Transverse colon (tissue), 4 donors: ENCODE measurements at regions not wholly inside any gene's neighbourhood (a gene's known extent, or its start where the extent isn't known, plus 50 kb on each side); places are given as distances from the start of the nearest gene placed in this dataset.

Source experiments
- DNase-seq: peaks from one replicate; pipeline ENCODE4 v3.0.0-alpha.2; 2019
- H3K27ac ChIP-seq, 4 donors: fragments of 200-600 bp; sonication (generic); 2 replicates each; pipeline ENCODE4 v1.5.1; 2016 to 2018; ENCODE audit warnings: inconsistent platforms in 4 of 4
- H3K27me3 ChIP-seq: fragments of 200-600 bp; sonication (generic); 2 replicates; pipeline ENCODE4 v1.5.1; 2017; ENCODE audit warnings: inconsistent platforms
- H3K36me3 ChIP-seq, 4 donors: fragments of 200-600 bp; sonication (generic); 2 replicates each; pipeline ENCODE4 v1.5.1; 2017 to 2019; ENCODE audit warnings: inconsistent platforms in 4 of 4
- H3K4me1 ChIP-seq, 4 donors: fragments of 200-600 bp; sonication (generic); 2 replicates each; pipeline ENCODE4 v1.5.1; 2017 to 2020; ENCODE audit warnings: inconsistent platforms in 4 of 4
- H3K4me3 ChIP-seq, 4 donors: fragments of 200-600 bp; sonication (generic); 1 replicate in 1 of 4; 2 replicates in 3 of 4; pipeline versions ENCODE4 v1.5.1 to v1.6.1; 2017 to 2019; ENCODE audit warnings: inconsistent platforms in 4 of 4
- H3K9me3 ChIP-seq, 2 donors: fragments of 200-600 bp; sonication (generic); 2 replicates each; pipeline ENCODE4 v1.5.1; 2017 to 2019; ENCODE audit warnings: inconsistent platforms in 2 of 2
- CTCF ChIP-seq, 5 experiments: fragments of 200-600 bp in 3 of 5; fragments of 450-650 bp in 2 of 5; sonication (generic) in 3 of 5; IDR thresholded peaks; 1 replicate in 2 of 5; 2 replicates in 3 of 5; pipeline ENCODE4 v1.5.1; 2016 to 2017; ENCODE audit warnings: antibody characterized with exemption in 5 of 5, inconsistent platforms in 3 of 5, mild to moderate bottlenecking in 2 of 5, moderate library complexity in 1 of 5
- EP300 ChIP-seq: sonication (generic); formaldehyde crosslinking; IDR thresholded peaks from one replicate; pipeline ENCODE4 v1.6.1; 2017; ENCODE audit warnings: antibody characterized with exemption, low read depth
- POLR2A ChIP-seq: fragments of 450-650 bp; IDR thresholded peaks from one replicate; pipeline ENCODE4 v1.6.1; 2016; ENCODE audit warnings: antibody characterized with exemption, mild to moderate bottlenecking, moderate library complexity
- POLR2AphosphoS5 ChIP-seq, 3 donors: sonication (generic); formaldehyde crosslinking; IDR thresholded peaks; one replicate each; pipeline ENCODE4 v1.6.1; 2016; ENCODE audit warnings: antibody characterized with exemption in 3 of 3
- WGBS, 2 donors: methylation state at CpG; one replicate each; pipeline ENCODE4 v1.1.5; 2018; ENCODE audit warnings: low coverage in 1 of 2; 5-methylcytosine and 5-hydroxymethylcytosine counted together
- in situ Hi-C, 4 donors: fragments of 200-750 bp; cut with MboI; loops; one replicate each; pipeline versions ENCODE4 v1.15.0 to v1.15.1; 2017; ENCODE audit warnings: low sequenced_read_pairs in 3 of 4, low pct_ligation_motif_present in 1 of 4, low pct_unique_long_range_greater_than_20kb in 1 of 4
- intact Hi-C: fragments of 100-400 bp; cut with DNase I; formaldehyde crosslinking; loops from one replicate; pipeline ENCODE4 v1.15.1; 2023; ENCODE audit warnings: low total_unique reads

- TF ChIP-seq POLR2A (no peak), POLR2AphosphoS5 (IDR thresholded peaks at IDR 0.05) (no peak)
- no peaks in the 10 kb centered on the region for H3K36me3 ChIP-seq
- H3K4me3 ChIP-seq: no peak overlapping the region
- in situ Hi-C loops: loop anchor here in 2 of 4 donors (10.0 to 25.0 kb wide), 2 partner anchors 226 to 228 kb away; no protein-coding TSS in a partner anchor
- intact Hi-C loops: no loop called here
- H3K4me1 ChIP-seq: no peaks in the 10 kb centered on the region
- H3K27me3 ChIP-seq: peaks cover 8% of the 10 kb centered on the region
- no peaks in the 10 kb centered on the region for H3K9me3 ChIP-seq
- 87% methylated on average over 3 to 12 of the region's 17 CpGs for WGBS, 2 donors
- no peak overlapping the region for H3K27ac ChIP-seq
- no peak for DNase-seq
Measured at GRCh38 chr11:8336356-8337129, 72.9 kb upstream of the LMO1 start.

- intact Hi-C loops (no loop called here), in situ Hi-C loops (loop anchor here in 2 of 4 donors (10.0 to 25.0 kb wide), 2 partner anchors 227 to 229 kb away; no protein-coding TSS in a partner anchor)
- Histone ChIP-seq H3K4me3 (no peak overlapping the region), H3K4me1 (no peaks in the 10 kb centered on the region), H3K9me3 (no peaks in the 10 kb centered on the region), H3K27me3 (peaks cover 8% of the 10 kb centered on the region), H3K36me3 (no peaks in the 10 kb centered on the region), H3K27ac (no peak overlapping the region)
- DNase-seq: no peak
- no peak for TF ChIP-seq CTCF (IDR thresholded peaks at IDR 0.05)
- WGBS, 2 donors: 76 to 89% methylated on average over 7 of the region's 7 CpGs
Measured at GRCh38 chr11:8335683-8336082, 72.0 kb upstream of the LMO1 start.

- Histone ChIP-seq H3K27ac (no peak overlapping the region), H3K4me3 (no peak overlapping the region), H3K4me1 (no peaks in the 10 kb centered on the region), H3K27me3 (peaks cover 8% of the 10 kb centered on the region), H3K36me3 (no peaks in the 10 kb centered on the region), H3K9me3 (no peaks in the 10 kb centered on the region)
- in situ Hi-C loops: loop anchor here in 2 of 4 donors (10.0 to 25.0 kb wide), 2 partner anchors 227 to 230 kb away; no protein-coding TSS in a partner anchor
- TF ChIP-seq EP300: no peak
- no peak for TF ChIP-seq CTCF (IDR thresholded peaks at IDR 0.05)
- no peak for TF ChIP-seq POLR2A
- no peak for TF ChIP-seq POLR2AphosphoS5 (IDR thresholded peaks at IDR 0.05)
- intact Hi-C loops: no loop called here
- DNase-seq: no peak
- 67 to 75% methylated on average over 1 to 6 of the region's 8 CpGs for WGBS, 2 donors
Measured at GRCh38 chr11:8335186-8335585, 71.5 kb upstream of the LMO1 start.

GRCh38 chr11:8333811-8334401, 70.2 kb upstream of the LMO1 start:
- TF ChIP-seq POLR2AphosphoS5 (IDR thresholded peaks at IDR 0.05) (no peak), EP300 (no peak), POLR2A (no peak), CTCF (IDR thresholded peaks at IDR 0.05) (no peak)
- Histone ChIP-seq H3K27ac (no peak overlapping the region), H3K9me3 (no peaks in the 10 kb centered on the region), H3K27me3 (no peaks in the 10 kb centered on the region), H3K4me1 (peaks cover 0 to 3% (median 0%) of the 10 kb centered on the region in 4 donors), H3K36me3 (no peaks in the 10 kb centered on the region), H3K4me3 (no peak overlapping the region)
- WGBS, 2 donors: 82 to 100% methylated on average over 2 to 7 of the region's 7 CpGs
- intact Hi-C loops (no loop called here), in situ Hi-C loops (loop anchor here in 2 of 4 donors (10.0 to 25.0 kb wide), 2 partner anchors 228 to 231 kb away; no protein-coding TSS in a partner anchor)
- no peak for DNase-seq
